ENCODE measurements at regions not wholly inside any gene's neighbourhood (a gene's known extent, or its start where the extent isn't known, plus 50 kb on each side); places are given as distances from the start of the nearest gene placed in this dataset.

GRCh38 chr1:106972074-106972473 lies 84.4 kb upstream of the PRMT6 start:
- TF ChIP-seq CTCF (IDR thresholded peaks at IDR 0.05; ENCODE audit: borderline replicate concordance), result no peak
- Histone ChIP-seq H3K4me3 (no peak overlapping the region), H3K27ac (replicated peaks) (no peak overlapping the region), H3K4me1 (no peaks in the 10 kb centered on the region), H3K36me3 (no peaks in the 10 kb centered on the region), H3K9me3 (replicated peaks) (peaks cover 15% of the 10 kb centered on the region), H3K27me3 (ENCODE audit: low read depth) (no peaks in the 10 kb centered on the region)
- intact Hi-C loops (cut with micrococcal nuclease), result no loop called here
- no peak for DNase-seq

- Histone ChIP-seq H3K4me1 (no peaks in the 10 kb centered on the region), H3K27me3 (ENCODE audit: low read depth) (no peaks in the 10 kb centered on the region), H3K27ac (replicated peaks) (no peak overlapping the region), H3K4me3 (no peak overlapping the region), H3K9me3 (replicated peaks) (peaks cover 16% of the 10 kb centered on the region), H3K36me3 (no peaks in the 10 kb centered on the region)
- intact Hi-C loops (cut with micrococcal nuclease), result no loop called here
- no peak for DNase-seq
- TF ChIP-seq CTCF (IDR thresholded peaks at IDR 0.05; ENCODE audit: borderline replicate concordance), result no peak
Measured at GRCh38 chr1:106975944-106976343, 80.5 kb upstream of the PRMT6 start.

- H3K4me3 ChIP-seq, result no peak overlapping the region
- TF ChIP-seq CTCF (IDR thresholded peaks at IDR 0.05; ENCODE audit: borderline replicate concordance), result no peak
Measured at GRCh38 chr1:106978477-106979322, 77.8 kb upstream of the PRMT6 start.

GRCh38 chr1:106979371-106979770 lies 77.1 kb upstream of the PRMT6 start:
- no peak overlapping the region for H3K27ac ChIP-seq (replicated peaks)
- H3K36me3 ChIP-seq, result no peaks in the 10 kb centered on the region
- no peak for DNase-seq
- no peak overlapping the region for H3K4me3 ChIP-seq
- H3K4me1 ChIP-seq, result no peaks in the 10 kb centered on the region
- no peak for TF ChIP-seq CTCF (IDR thresholded peaks at IDR 0.05; ENCODE audit: borderline replicate concordance)
- intact Hi-C loops (cut with micrococcal nuclease), result no loop called here
- peaks cover 16% of the 10 kb centered on the region for H3K9me3 ChIP-seq (replicated peaks)
- H3K27me3 ChIP-seq (ENCODE audit: low read depth), result no peaks in the 10 kb centered on the region

More at GRCh38 chr1:106978477-106979322, 77.8 kb upstream of the PRMT6 start:
- Histone ChIP-seq H3K27ac (replicated peaks) (no peak overlapping the region), H3K9me3 (replicated peaks) (peaks cover 16% of the 10 kb centered on the region), H3K4me1 (no peaks in the 10 kb centered on the region), H3K27me3 (ENCODE audit: low read depth) (no peaks in the 10 kb centered on the region), H3K36me3 (no peaks in the 10 kb centered on the region)
- DNase-seq, result no peak
- intact Hi-C loops (cut with micrococcal nuclease), result no loop called here

GRCh38 chr1:106980121-106980520 lies 76.4 kb upstream of the PRMT6 start:
- intact Hi-C loops (cut with micrococcal nuclease), result no loop called here
- DNase-seq, result no peak
- Histone ChIP-seq H3K4me1 (no peaks in the 10 kb centered on the region), H3K9me3 (replicated peaks) (peaks cover 16% of the 10 kb centered on the region), H3K27me3 (ENCODE audit: low read depth) (no peaks in the 10 kb centered on the region), H3K4me3 (no peak overlapping the region), H3K36me3 (no peaks in the 10 kb centered on the region), H3K27ac (replicated peaks) (no peak overlapping the region)
- no peak for TF ChIP-seq CTCF (IDR thresholded peaks at IDR 0.05; ENCODE audit: borderline replicate concordance)

Data from left ventricle myocardium inferior (tissue), 1 donor.